GM12864 (cell line): ENCODE measurements at regions not wholly inside any gene's neighbourhood (a gene's known extent, or its start where the extent isn't known, plus 50 kb on each side); places are given as distances from the start of the nearest gene placed in this dataset.

ENCODE experiments used
- DNase-seq: peaks from one replicate; pipeline ENCODE4 v3.0.0-alpha.2; 2011; ENCODE audit warnings: low read depth
- H3K4me3 ChIP-seq: 2 replicates; pipeline ENCODE4 v1.5.1; 2011; ENCODE audit warnings: mild to moderate bottlenecking, low read depth, low read length, control low read depth
- CTCF ChIP-seq: IDR thresholded peaks from 2 replicates; pipeline ENCODE4 v1.5.1; 2011; ENCODE audit warnings: low read depth, mild to moderate bottlenecking, moderate library complexity, low read length, control low read depth, inconsistent platforms; ENCODE audit errors: missing control alignments

DNA sequence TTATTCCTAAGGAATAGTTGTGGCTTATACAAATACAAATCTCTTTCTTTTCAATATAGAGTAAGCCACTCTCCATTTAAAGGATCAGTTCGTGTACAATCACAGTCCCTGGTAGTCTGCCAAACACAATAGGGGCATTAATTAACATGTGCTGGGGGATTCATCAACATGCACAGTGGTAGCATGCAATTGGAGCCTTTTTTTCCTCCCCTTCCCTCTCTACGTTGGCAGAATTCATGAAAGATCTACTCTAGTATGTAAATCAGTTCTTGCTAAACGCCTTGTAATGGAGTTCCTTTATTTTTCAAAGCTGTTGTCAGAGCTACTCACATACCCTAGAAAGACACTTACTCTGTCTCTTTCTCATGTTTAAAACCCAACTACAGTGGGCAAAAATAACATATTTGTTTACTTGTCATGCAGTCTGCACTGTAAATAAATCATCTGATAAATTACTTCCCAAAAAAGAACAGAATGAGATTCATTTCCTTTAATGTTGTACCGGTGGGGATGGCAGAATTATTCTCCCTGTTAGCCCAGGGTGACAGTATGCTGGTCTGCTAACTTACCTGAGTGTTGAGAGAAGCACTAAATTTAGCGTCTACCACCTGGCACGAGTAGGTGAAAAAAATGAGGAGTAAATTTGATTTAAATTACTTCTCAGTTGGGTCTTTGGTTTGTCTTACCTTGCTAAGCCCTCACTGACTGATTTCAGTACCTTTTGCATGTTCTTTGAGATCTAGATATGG is 341.5 kb upstream of the CCNH start:
- no peak overlapping the region for H3K4me3 ChIP-seq
- TF ChIP-seq CTCF, result no peak
- DNase-seq, result no peak

DNA sequence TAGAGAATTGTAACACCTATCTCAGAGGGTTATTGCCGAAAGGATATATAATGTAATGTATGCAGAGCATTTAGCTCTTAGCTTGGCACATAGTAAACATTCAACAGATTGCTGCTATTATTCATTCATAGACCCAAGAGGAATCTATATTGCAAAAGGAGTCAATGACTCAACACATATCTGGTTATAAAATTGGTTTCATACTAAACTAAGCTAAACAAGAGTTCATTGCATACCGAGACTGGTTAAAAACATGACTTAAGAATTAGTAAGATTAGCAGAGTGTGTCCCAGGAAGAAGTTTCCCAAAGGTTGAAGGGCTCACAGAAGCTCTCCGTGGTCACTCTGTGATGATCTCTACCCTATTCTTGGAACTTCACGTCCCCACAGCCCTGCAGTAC is 339.6 kb upstream of the CCNH start:
- no peak for TF ChIP-seq CTCF
- no peak overlapping the region for H3K4me3 ChIP-seq
- no peak for DNase-seq

GRCh38 chr5:87751824-87752223 is 339.1 kb upstream of the CCNH start:
- no peak for DNase-seq
- TF ChIP-seq CTCF, result no peak
- no peak overlapping the region for H3K4me3 ChIP-seq

DNA sequence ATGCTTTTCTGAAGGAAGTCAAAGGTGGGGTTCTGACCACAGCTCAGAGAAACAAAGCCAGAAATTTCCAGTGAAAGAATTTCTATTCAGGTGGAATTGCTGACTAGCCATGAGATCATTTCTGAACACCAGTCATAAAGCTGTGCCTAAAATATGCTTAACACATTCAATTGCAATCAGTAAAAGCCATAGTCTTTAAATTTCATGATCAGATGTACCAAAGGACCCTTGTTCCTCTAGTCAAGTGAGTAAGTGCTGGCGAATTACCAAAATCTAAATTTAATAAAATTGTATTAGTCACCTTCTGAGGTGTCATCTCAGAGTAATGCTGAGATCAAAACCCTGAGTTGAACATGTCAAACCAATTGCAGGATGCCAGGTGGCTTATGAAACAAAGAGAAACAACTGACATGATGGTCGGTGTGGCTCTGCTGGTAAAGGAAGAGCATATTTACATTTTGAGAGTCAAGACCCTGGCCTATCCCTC is 334.2 kb upstream of the CCNH start:
- no peak for DNase-seq
- TF ChIP-seq CTCF, result no peak
- H3K4me3 ChIP-seq, result no peak overlapping the region

DNA sequence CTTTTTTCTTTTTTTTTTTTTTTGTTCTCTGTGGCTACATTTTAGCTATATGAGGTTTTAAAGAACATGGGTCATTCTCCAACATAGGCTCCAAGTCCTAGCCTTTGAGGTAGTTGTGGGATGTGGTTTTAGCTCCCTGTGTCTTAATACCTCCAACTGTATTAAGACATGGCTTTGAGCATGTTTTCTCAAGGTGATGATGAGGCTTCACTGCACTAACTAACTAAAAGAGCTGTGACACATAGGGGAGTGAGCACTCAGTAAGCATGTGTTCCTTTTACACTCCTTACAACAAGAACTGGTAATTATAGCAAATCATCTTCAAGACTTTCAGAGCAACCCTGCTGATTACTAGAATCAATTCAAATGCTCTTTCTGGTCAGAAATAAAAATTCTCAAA is 333.6 kb upstream of the CCNH start:
- no peak for TF ChIP-seq CTCF
- no peak for DNase-seq
- no peak overlapping the region for H3K4me3 ChIP-seq

DNA sequence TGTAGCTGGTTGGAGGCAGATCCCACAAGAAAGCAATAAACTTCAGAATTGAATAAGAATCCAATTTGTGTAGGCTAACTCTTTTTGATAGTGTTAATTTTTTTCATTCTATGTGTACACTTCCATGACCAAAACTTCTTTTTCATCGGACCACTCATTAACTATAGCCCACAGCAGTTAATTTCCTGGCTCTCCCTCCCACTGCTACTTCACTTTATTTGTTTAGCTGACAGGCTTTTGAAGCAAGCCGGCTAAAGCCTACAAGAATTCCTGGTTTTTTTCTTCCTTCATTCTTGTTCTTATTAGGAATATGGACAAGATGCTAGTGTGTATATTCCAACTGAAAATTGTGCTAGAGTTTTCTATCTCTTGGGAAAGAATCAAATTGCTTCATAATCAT is 329.2 kb upstream of the CCNH start:
- no peak for TF ChIP-seq CTCF
- no peak for DNase-seq
- H3K4me3 ChIP-seq, result no peak overlapping the region

DNA sequence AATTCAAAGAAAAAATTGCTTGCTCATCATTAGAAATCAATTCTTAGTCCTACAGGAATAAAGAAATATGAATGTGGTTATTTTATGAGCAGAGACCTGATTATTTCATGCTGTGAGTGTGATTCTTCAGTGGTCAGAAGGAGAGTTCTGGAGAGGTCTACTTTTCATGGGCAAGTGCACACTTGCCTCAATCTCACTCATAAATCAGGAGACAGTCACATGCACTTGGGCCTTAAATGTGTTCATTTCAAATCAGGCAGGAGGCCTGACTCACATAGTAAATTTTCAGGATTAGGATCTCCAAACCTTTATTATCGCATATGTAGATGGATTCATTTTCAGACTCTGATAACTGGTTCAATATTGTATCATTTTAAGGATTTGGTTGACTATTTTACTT is 323.2 kb upstream of the CCNH start:
- no peak for DNase-seq
- no peak for TF ChIP-seq CTCF
- no peak overlapping the region for H3K4me3 ChIP-seq
